Breast epithelium (tissue), 3 donors: ENCODE measurements at regions not wholly inside any gene's neighbourhood (a gene's known extent, or its start where the extent isn't known, plus 50 kb on each side); places are given as distances from the start of the nearest gene placed in this dataset.

ENCODE experiments used
- CTCF ChIP-seq, 3 donors: fragments of 450-650 bp; IDR thresholded peaks; one replicate each; pipeline ENCODE4 v1.5.1; 2016 to 2017; ENCODE audit warnings: antibody characterized with exemption in 3 of 3, mild to moderate bottlenecking in 3 of 3, moderate library complexity in 3 of 3
- POLR2A ChIP-seq: fragments of 450-650 bp; IDR thresholded peaks from one replicate; pipeline ENCODE4 v1.6.1; 2016; ENCODE audit warnings: antibody characterized with exemption, mild to moderate bottlenecking, moderate library complexity

- TF ChIP-seq POLR2A = no peak
- TF ChIP-seq CTCF (IDR thresholded peaks at IDR 0.05) = no peak
These were observed 216.8 kb downstream of the BAMBI start for GRCh38 chr10:28894146-28894545.
